ENCODE measurements at regions not wholly inside any gene's neighbourhood (a gene's known extent, or its start where the extent isn't known, plus 50 kb on each side); places are given as distances from the start of the nearest gene placed in this dataset.

DNA sequence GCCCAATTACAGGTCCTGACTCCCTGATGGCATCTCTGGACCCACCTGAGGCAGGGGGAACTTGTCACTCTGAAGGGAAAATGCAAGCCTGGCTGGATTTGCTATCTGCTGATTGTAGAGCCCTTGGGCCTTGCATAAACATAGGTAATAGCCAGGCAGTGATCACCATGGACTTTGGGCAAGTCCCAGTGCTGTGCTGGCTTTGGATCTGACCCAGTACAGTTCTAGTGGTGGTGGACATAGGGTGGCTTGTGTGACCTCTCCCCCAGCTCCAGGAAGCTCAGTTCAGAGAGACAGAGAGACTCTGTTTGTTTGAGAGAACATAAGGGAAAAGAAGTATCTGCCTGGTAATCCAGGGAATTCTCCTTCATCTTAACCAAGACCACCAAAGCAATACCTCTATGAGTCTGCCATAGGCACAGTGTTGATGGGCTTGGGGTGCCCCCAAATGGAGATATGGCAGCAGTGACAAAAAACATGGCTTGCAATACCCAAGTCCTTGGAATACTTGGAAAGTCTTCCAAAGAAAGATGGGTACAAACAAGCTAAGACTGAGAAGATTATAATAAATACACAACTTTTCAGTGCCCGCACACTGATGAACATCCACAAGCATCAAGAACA is 348.5 kb downstream of the PYDC2 start:
- Histone ChIP-seq H3K4me3 (replicated peaks; ENCODE audit: insufficient read depth, low read length) (no peak overlapping the region), H3K27me3 (ENCODE audit: insufficient read depth, poor library complexity, severe bottlenecking) (no peaks in the 10 kb centered on the region), H3K27ac (replicated peaks) (no peak overlapping the region)
- no peak for DNase-seq (ENCODE audit: low read depth in 1 of 2, low spot score in 1 of 2)
- TF ChIP-seq POLR2AphosphoS5 (IDR thresholded peaks at IDR 0.05; ENCODE audit: low read depth) (no peak), SPI1 (IDR thresholded peaks at IDR 0.05; ENCODE audit: borderline replicate concordance, low read depth) (no peak), GABPA (IDR thresholded peaks at IDR 0.05; ENCODE audit: low read depth) (no peak)
- TF ChIP-seq, protein P1, sequence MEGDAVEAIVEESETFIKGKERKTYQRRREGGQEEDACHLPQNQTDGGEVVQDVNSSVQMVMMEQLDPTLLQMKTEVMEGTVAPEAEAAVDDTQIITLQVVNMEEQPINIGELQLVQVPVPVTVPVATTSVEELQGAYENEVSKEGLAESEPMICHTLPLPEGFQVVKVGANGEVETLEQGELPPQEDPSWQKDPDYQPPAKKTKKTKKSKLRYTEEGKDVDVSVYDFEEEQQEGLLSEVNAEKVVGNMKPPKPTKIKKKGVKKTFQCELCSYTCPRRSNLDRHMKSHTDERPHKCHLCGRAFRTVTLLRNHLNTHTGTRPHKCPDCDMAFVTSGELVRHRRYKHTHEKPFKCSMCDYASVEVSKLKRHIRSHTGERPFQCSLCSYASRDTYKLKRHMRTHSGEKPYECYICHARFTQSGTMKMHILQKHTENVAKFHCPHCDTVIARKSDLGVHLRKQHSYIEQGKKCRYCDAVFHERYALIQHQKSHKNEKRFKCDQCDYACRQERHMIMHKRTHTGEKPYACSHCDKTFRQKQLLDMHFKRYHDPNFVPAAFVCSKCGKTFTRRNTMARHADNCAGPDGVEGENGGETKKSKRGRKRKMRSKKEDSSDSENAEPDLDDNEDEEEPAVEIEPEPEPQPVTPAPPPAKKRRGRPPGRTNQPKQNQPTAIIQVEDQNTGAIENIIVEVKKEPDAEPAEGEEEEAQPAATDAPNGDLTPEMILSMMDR (IDR thresholded peaks at IDR 0.05; ENCODE audit: insufficient read depth, low read length): no peak
- TF ChIP-seq, protein P2, sequence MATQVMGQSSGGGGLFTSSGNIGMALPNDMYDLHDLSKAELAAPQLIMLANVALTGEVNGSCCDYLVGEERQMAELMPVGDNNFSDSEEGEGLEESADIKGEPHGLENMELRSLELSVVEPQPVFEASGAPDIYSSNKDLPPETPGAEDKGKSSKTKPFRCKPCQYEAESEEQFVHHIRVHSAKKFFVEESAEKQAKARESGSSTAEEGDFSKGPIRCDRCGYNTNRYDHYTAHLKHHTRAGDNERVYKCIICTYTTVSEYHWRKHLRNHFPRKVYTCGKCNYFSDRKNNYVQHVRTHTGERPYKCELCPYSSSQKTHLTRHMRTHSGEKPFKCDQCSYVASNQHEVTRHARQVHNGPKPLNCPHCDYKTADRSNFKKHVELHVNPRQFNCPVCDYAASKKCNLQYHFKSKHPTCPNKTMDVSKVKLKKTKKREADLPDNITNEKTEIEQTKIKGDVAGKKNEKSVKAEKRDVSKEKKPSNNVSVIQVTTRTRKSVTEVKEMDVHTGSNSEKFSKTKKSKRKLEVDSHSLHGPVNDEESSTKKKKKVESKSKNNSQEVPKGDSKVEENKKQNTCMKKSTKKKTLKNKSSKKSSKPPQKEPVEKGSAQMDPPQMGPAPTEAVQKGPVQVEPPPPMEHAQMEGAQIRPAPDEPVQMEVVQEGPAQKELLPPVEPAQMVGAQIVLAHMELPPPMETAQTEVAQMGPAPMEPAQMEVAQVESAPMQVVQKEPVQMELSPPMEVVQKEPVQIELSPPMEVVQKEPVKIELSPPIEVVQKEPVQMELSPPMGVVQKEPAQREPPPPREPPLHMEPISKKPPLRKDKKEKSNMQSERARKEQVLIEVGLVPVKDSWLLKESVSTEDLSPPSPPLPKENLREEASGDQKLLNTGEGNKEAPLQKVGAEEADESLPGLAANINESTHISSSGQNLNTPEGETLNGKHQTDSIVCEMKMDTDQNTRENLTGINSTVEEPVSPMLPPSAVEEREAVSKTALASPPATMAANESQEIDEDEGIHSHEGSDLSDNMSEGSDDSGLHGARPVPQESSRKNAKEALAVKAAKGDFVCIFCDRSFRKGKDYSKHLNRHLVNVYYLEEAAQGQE (IDR thresholded peaks at IDR 0.05; ENCODE audit: insufficient replicate concordance, low read depth): no peak

DNA sequence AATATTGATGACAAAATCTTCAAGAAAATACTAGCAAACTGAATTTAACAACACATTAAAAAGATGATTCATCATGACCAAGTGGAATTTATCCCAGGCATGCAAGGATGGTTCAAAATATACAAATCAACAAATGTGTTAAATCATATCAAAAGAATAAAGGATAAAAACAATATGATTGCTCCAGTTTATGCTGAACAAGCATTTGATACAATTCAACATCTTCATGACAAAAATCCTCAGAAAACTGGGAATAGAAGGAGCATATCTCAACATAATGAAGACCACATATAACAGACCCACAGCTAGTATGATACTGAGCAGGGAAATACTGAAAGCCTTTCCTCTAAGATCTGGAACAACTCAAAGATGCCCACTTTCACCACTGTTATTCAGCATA is 352.3 kb downstream of the PYDC2 start:
- TF ChIP-seq SPI1 (IDR thresholded peaks at IDR 0.05; ENCODE audit: borderline replicate concordance, low read depth) (no peak), GABPA (IDR thresholded peaks at IDR 0.05; ENCODE audit: low read depth) (no peak), POLR2AphosphoS5 (IDR thresholded peaks at IDR 0.05; ENCODE audit: low read depth) (no peak)
- TF ChIP-seq, protein P2 (IDR thresholded peaks at IDR 0.05; ENCODE audit: insufficient replicate concordance, low read depth): no peak
- TF ChIP-seq, protein P1 (IDR thresholded peaks at IDR 0.05; ENCODE audit: insufficient read depth, low read length): no peak
- no peak overlapping the region for H3K27ac ChIP-seq (replicated peaks)
- no peak for DNase-seq (ENCODE audit: low read depth in 1 of 2, low spot score in 1 of 2)
- no peak overlapping the region for H3K4me3 ChIP-seq (replicated peaks; ENCODE audit: insufficient read depth, low read length)
- H3K27me3 ChIP-seq (ENCODE audit: insufficient read depth, poor library complexity, severe bottlenecking): no peaks in the 10 kb centered on the region

DNA sequence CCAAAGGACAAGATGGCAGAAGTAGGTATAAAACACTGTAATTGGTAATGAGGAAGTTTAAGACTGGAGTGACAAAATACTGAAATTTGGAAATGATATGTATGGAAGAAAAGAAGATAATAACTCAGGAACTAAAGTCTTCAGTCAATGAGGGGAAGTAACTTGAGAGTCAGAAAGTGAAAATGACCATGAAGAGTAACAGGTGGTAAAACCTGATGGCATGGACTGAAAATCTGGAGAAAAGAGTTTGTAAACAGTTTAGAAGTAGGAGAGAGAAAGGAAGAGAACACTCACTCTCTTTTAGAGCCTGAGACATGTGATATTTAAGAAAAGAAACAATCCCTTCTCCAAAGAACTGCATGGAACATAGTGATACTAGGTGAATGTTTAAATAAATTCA is 387.9 kb downstream of the PYDC2 start:
- no peaks in the 10 kb centered on the region for H3K27me3 ChIP-seq (ENCODE audit: insufficient read depth, poor library complexity, severe bottlenecking)
- no peak for DNase-seq (ENCODE audit: low read depth in 1 of 2, low spot score in 1 of 2)
- TF ChIP-seq, protein P2 (IDR thresholded peaks at IDR 0.05; ENCODE audit: insufficient replicate concordance, low read depth): no peak
- TF ChIP-seq, protein P1 (IDR thresholded peaks at IDR 0.05; ENCODE audit: insufficient read depth, low read length): no peak
- TF ChIP-seq GABPA (IDR thresholded peaks at IDR 0.05; ENCODE audit: low read depth): no peak
- TF ChIP-seq SPI1 (IDR thresholded peaks at IDR 0.05; ENCODE audit: borderline replicate concordance, low read depth): no peak
- no peak for TF ChIP-seq POLR2AphosphoS5 (IDR thresholded peaks at IDR 0.05; ENCODE audit: low read depth)
- no peak overlapping the region for H3K27ac ChIP-seq (replicated peaks)
- no peak overlapping the region for H3K4me3 ChIP-seq (replicated peaks; ENCODE audit: insufficient read depth, low read length)
